SK-N-SH (cell line): ENCODE measurements at regions not wholly inside any gene's neighbourhood (a gene's known extent, or its start where the extent isn't known, plus 50 kb on each side); places are given as distances from the start of the nearest gene placed in this dataset.

Source experiments
- CTCF ChIA-PET: fragments of 300-600, 350-600 bp; formaldehyde crosslinking; extraction: SDS; loops from one replicate; lab custom pipeline; 2021; lab: Yijun Ruan, JAX
- POLR2A ChIA-PET: fragments of 350-600 bp; sonication (Branson Sonifier 250); formaldehyde crosslinking; extraction: SDS; loops from one replicate; lab custom pipeline; 2020; ENCODE audit warnings: antibody characterized with exemption, inconsistent platforms; lab: Yijun Ruan, JAX
- DNase-seq: peaks from one replicate; pipeline ENCODE4 v3.0.0; 2012
- H2AFZ ChIP-seq: fragments of 200-600 bp; sonication (generic); 2 replicates; pipeline ENCODE4 v1.8.1; 2016; ENCODE audit warnings: antibody characterized with exemption, mild to moderate bottlenecking, low read depth
- H3F3A ChIP-seq: fragments of 200-600 bp; sonication (generic); replicated peaks from 2 replicates; pipeline ENCODE3; 2016; ENCODE audit warnings: antibody characterized with exemption, mild to moderate bottlenecking; ENCODE audit not compliant: insufficient read depth
- H3K27ac ChIP-seq, 2 experiments: fragments of 200-500 bp in 1 of 2; fragments of 200-600 bp in 1 of 2; sonication (Bioruptor generic) in 1 of 2; sonication (generic), shearing (Covaris generic) in 1 of 2; 2 replicates each; pipeline versions ENCODE4 v1.5.1 to v1.6.1; 2014 to 2016; ENCODE audit warnings: low read depth in 2 of 2, inconsistent platforms in 1 of 2, low read length in 1 of 2, mild to moderate bottlenecking in 1 of 2, mixed read lengths in 1 of 2
- H3K27me3 ChIP-seq: fragments of 200-600 bp; sonication (generic), shearing (Covaris generic); 2 replicates; pipeline ENCODE4 v1.6.1; 2016; ENCODE audit warnings: mixed run types; ENCODE audit not compliant: insufficient read depth
- H3K36me3 ChIP-seq, 2 experiments: fragments of 200-500 bp in 1 of 2; fragments of 200-600 bp in 1 of 2; sonication (Bioruptor generic) in 1 of 2; sonication (generic) in 1 of 2; replicated peaks in 1 of 2; 2 replicates each; pipeline versions ENCODE3 to v1.5.1; 2014 to 2016; ENCODE audit warnings: low read length in 1 of 2, mild to moderate bottlenecking in 1 of 2; ENCODE audit not compliant: insufficient read depth in 2 of 2, control insufficient read depth in 1 of 2
- H3K4me1 ChIP-seq, 2 experiments: fragments of 200-500 bp in 1 of 2; fragments of 200-600 bp in 1 of 2; sonication (Bioruptor generic) in 1 of 2; sonication (generic), shearing (Covaris generic) in 1 of 2; 2 replicates each; pipeline versions ENCODE4 v1.5.1 to v1.6.1; 2014 to 2016; ENCODE audit warnings: low read depth in 1 of 2, low read length in 1 of 2, mixed run types in 1 of 2; ENCODE audit not compliant: insufficient read depth in 2 of 2, control insufficient read depth in 1 of 2
- H3K4me2 ChIP-seq: fragments of 200-600 bp; sonication (generic), shearing (Covaris generic); 2 replicates; pipeline ENCODE4 v1.6.1; 2017; ENCODE audit warnings: mixed run types
- H3K4me3 ChIP-seq, 2 experiments: fragments of 200-500 bp in 1 of 2; fragments of 200-600 bp in 1 of 2; sonication (Bioruptor generic) in 1 of 2; sonication (generic), shearing (Covaris generic) in 1 of 2; 2 replicates each; pipeline versions ENCODE4 v1.5.1 to v1.8.1; 2014 to 2016; ENCODE audit warnings: low read depth in 2 of 2, inconsistent platforms in 1 of 2, low read length in 1 of 2, mild to moderate bottlenecking in 1 of 2, mixed read lengths in 1 of 2, moderate library complexity in 1 of 2
- H3K79me2 ChIP-seq: fragments of 200-600 bp; sonication (generic); 2 replicates; pipeline ENCODE4 v1.8.1; 2017; ENCODE audit warnings: mild to moderate bottlenecking; ENCODE audit not compliant: insufficient read depth
- H3K9ac ChIP-seq: fragments of 200-600 bp; sonication (generic); 2 replicates; pipeline ENCODE4 v1.6.1; 2017; ENCODE audit warnings: mixed run types
- H3K9me2 ChIP-seq: fragments of 200-600 bp; sonication (generic); 2 replicates; pipeline ENCODE4 v1.6.1; 2017; ENCODE audit warnings: mixed run types
- H3K9me3 ChIP-seq: fragments of 200-600 bp; sonication (generic); 2 replicates; pipeline ENCODE4 v1.6.1; 2017; ENCODE audit warnings: mixed run types, mild to moderate bottlenecking, moderate library complexity
- H4K20me1 ChIP-seq: fragments of 200-600 bp; sonication (generic); 2 replicates; pipeline ENCODE4 v1.6.1; 2017; ENCODE audit warnings: mild to moderate bottlenecking, mixed run types; ENCODE audit not compliant: insufficient read depth
- CHD2 ChIP-seq: fragments of 150-350 bp; IDR thresholded peaks from 2 replicates; pipeline ENCODE4 v1.6.1; 2018; ENCODE audit warnings: low read length; ENCODE audit not compliant: partially characterized antibody
- ELF1 ChIP-seq: IDR thresholded peaks from 2 replicates; pipeline ENCODE4 v1.4.0; 2012
- EP300 ChIP-seq, 2 experiments: IDR thresholded peaks; 2 replicates each; pipeline versions ENCODE4 v1.4.0 to v1.6.1; 2012; ENCODE audit warnings: borderline replicate concordance in 1 of 2, low read depth in 1 of 2, low read length in 1 of 2
- EZH2phosphoT487 ChIP-seq: fragments of 200-600 bp; sonication (generic); IDR thresholded peaks from 2 replicates; pipeline ENCODE4 v1.6.1; 2017; ENCODE audit warnings: low read depth, mixed run types, mild to moderate bottlenecking, antibody characterized with exemption, moderate library complexity, borderline replicate concordance
- FOSL2 ChIP-seq: IDR thresholded peaks from 2 replicates; pipeline ENCODE4 v1.4.0; 2012; ENCODE audit warnings: low read depth, mild to moderate bottlenecking, moderate library complexity, borderline replicate concordance
- GABPA ChIP-seq: IDR thresholded peaks from 2 replicates; pipeline ENCODE4 v1.4.0; 2012; ENCODE audit warnings: low read depth, mild to moderate bottlenecking
- MAX ChIP-seq: IDR thresholded peaks from 2 replicates; pipeline ENCODE4 v1.4.0; 2012; ENCODE audit warnings: low read depth
- MEF2A ChIP-seq: IDR thresholded peaks from 2 replicates; pipeline ENCODE4 v1.4.0; 2012; ENCODE audit warnings: low read depth, borderline replicate concordance
- NRF1 ChIP-seq: IDR thresholded peaks from 2 replicates; pipeline ENCODE4 v1.6.1; 2012; ENCODE audit warnings: low read depth, mild to moderate bottlenecking, low read length
- PBX3 ChIP-seq: IDR thresholded peaks from 2 replicates; pipeline ENCODE4; 2012
- POLR2AphosphoS5 ChIP-seq: IDR thresholded peaks from 2 replicates; pipeline ENCODE4 v1.6.1; 2012; ENCODE audit warnings: low read depth, low read length
- RFX5 ChIP-seq: IDR thresholded peaks from 2 replicates; pipeline ENCODE4 v1.6.1; 2012; ENCODE audit warnings: mild to moderate bottlenecking, improper control_type of control experiment, low read length
- SMC3 ChIP-seq: IDR thresholded peaks from 2 replicates; pipeline ENCODE4 v1.6.1; 2012; ENCODE audit warnings: low read depth, low read length, improper control_type of control experiment
- TCF12 ChIP-seq: IDR thresholded peaks from 2 replicates; pipeline ENCODE4 v1.4.0; 2012
- TEAD4 ChIP-seq: IDR thresholded peaks from 2 replicates; pipeline ENCODE4 v1.4.0; 2012; ENCODE audit warnings: mild to moderate bottlenecking, borderline replicate concordance; ENCODE audit not compliant: insufficient read depth
- YY1 ChIP-seq: IDR thresholded peaks from 2 replicates; pipeline ENCODE4 v1.4.0; 2012; ENCODE audit warnings: low read depth, mild to moderate bottlenecking
- WGBS: methylation state at CpG from one replicate; pipeline ENCODE4 v1.1.6; 2017; ENCODE audit warnings: low lambda C conversion rate; 5-methylcytosine and 5-hydroxymethylcytosine counted together
- TF ChIP-seq, protein P1 (sequence below): fragments of 150-350 bp; IDR thresholded peaks from 2 replicates; pipeline ENCODE4 v1.6.1; 2016; ENCODE audit warnings: mild to moderate bottlenecking, low read depth, low read length
- TF ChIP-seq, protein P2 (sequence below): fragments of 150-350 bp; IDR thresholded peaks from 2 replicates; pipeline ENCODE4 v1.6.1; 2017; ENCODE audit warnings: antibody characterized with exemption, low read length, low read depth, borderline replicate concordance

GRCh38 chr20:50317609-50318008 is 127.0 kb downstream of the CEBPB start:
- no peaks in the 10 kb centered on the region for H3K9me2 ChIP-seq
- H2AFZ ChIP-seq: no peak overlapping the region
- H3K4me1 ChIP-seq: peaks cover 16 to 18% of the 10 kb centered on the region in 2 experiments; a peak in 3 of 4 replicates
- H4K20me1 ChIP-seq: no peaks in the 10 kb centered on the region
- 94% methylated on average over 7 of the region's 7 CpGs for WGBS
- no peak overlapping the region for H3K9ac ChIP-seq
- no peak for TF ChIP-seq EP300 (IDR thresholded peaks at IDR 0.05; ENCODE audit: borderline replicate concordance in 1 of 2, low read depth in 1 of 2, low read length in 1 of 2)
- no peak for TF ChIP-seq NRF1
- TF ChIP-seq ELF1: no peak
- no peak for TF ChIP-seq POLR2AphosphoS5
- no peak for TF ChIP-seq YY1
- TF ChIP-seq SMC3: no peak
- no peak for TF ChIP-seq RFX5
- TF ChIP-seq TCF12: no peak
- TF ChIP-seq FOSL2: no peak
- no peak for TF ChIP-seq CHD2
- no peak for TF ChIP-seq PBX3
- TF ChIP-seq TEAD4: no peak
- TF ChIP-seq MEF2A: no peak
- no peak for TF ChIP-seq GABPA
- ChIA-PET CTCF (interaction anchor here (0.9 to 1.7 kb wide), 2 partner anchors 8 to 16 kb away, joined by 3 read pairs; no protein-coding TSS in a partner anchor), POLR2A (no interaction called here)
- H3K27ac ChIP-seq: no peak overlapping the region
- no peak for DNase-seq
- peaks cover 11% of the 10 kb centered on the region for H3F3A ChIP-seq
- H3K79me2 ChIP-seq: no peaks in the 10 kb centered on the region
- no peaks in the 10 kb centered on the region for H3K9me3 ChIP-seq
- H3K27me3 ChIP-seq: no peaks in the 10 kb centered on the region
- no peak overlapping the region for H3K4me3 ChIP-seq
- no peak overlapping the region for H3K4me2 ChIP-seq
- no peaks in the 10 kb centered on the region for H3K36me3 ChIP-seq

DNA sequence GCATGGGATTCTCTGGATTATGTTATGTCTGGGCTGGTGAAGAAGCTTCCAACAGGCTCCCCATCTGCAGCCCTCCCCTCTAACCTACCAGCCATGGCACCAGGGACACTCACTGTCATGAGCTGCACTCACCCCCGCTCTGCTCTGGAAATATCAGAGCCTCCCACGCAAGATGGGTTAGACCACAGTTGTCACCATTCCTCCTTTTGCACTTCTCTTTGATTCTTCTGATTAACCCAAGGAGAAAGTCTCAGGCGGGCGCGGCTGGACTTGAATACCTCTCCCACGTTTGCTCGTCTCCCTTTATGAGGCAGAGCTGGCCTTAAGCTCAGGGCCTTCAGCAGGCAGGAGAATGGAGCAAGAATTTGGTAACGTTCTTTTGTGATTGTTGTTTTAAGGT is 128.1 kb downstream of the CEBPB start:
- H3K4me1 ChIP-seq: peaks cover 16% of the 10 kb centered on the region in 2 experiments; a peak in 3 of 4 replicates
- H4K20me1 ChIP-seq: no peaks in the 10 kb centered on the region
- H2AFZ ChIP-seq: no peak overlapping the region
- no peak for TF ChIP-seq CHD2
- TF ChIP-seq MAX: no peak
- TF ChIP-seq SMC3: no peak
- TF ChIP-seq, protein P1, sequence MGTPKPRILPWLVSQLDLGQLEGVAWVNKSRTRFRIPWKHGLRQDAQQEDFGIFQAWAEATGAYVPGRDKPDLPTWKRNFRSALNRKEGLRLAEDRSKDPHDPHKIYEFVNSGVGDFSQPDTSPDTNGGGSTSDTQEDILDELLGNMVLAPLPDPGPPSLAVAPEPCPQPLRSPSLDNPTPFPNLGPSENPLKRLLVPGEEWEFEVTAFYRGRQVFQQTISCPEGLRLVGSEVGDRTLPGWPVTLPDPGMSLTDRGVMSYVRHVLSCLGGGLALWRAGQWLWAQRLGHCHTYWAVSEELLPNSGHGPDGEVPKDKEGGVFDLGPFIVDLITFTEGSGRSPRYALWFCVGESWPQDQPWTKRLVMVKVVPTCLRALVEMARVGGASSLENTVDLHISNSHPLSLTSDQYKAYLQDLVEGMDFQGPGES: no peak
- no peak for TF ChIP-seq EP300 (IDR thresholded peaks at IDR 0.05; ENCODE audit: borderline replicate concordance in 1 of 2, low read depth in 1 of 2, low read length in 1 of 2)
- TF ChIP-seq YY1: no peak
- TF ChIP-seq EZH2phosphoT487: no peak
- TF ChIP-seq, protein P2, sequence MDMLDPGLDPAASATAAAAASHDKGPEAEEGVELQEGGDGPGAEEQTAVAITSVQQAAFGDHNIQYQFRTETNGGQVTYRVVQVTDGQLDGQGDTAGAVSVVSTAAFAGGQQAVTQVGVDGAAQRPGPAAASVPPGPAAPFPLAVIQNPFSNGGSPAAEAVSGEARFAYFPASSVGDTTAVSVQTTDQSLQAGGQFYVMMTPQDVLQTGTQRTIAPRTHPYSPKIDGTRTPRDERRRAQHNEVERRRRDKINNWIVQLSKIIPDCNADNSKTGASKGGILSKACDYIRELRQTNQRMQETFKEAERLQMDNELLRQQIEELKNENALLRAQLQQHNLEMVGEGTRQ: no peak
- no peak for TF ChIP-seq MEF2A
- TF ChIP-seq NRF1: no peak
- H3K9me3 ChIP-seq: no peaks in the 10 kb centered on the region
- POLR2A ChIA-PET: no interaction called here
- H3K27ac ChIP-seq: no peak overlapping the region
- no peaks in the 10 kb centered on the region for H3K9me2 ChIP-seq
- WGBS: 96% methylated on average over 8 of the region's 8 CpGs
- no peaks in the 10 kb centered on the region for H3K36me3 ChIP-seq
- no peak overlapping the region for H3K4me3 ChIP-seq
- H3K9ac ChIP-seq: no peak overlapping the region
- no peaks in the 10 kb centered on the region for H3K79me2 ChIP-seq
- peak; percentile 7 for DNase-seq
- CTCF ChIA-PET: no interaction called here
- H3K27me3 ChIP-seq: no peaks in the 10 kb centered on the region
- H3F3A ChIP-seq: peaks cover 4% of the 10 kb centered on the region
- no peak overlapping the region for H3K4me2 ChIP-seq
